K562 (cell line): ENCODE measurements at regions not wholly inside any gene's neighbourhood (a gene's known extent, or its start where the extent isn't known, plus 50 kb on each side); places are given as distances from the start of the nearest gene placed in this dataset.

Experiments
- CBFA2T2 ChIP-seq: fragments of 450-650 bp; conservative IDR thresholded peaks from 2 replicates; pipeline ENCODE4 v1.6.1; 2017; ENCODE audit warnings: mild to moderate bottlenecking
- DIDO1 ChIP-seq: fragments of 450-650 bp; IDR thresholded peaks from 2 replicates; pipeline ENCODE4 v1.6.1; 2016; ENCODE audit warnings: low read depth, missing biosample characterization, missing genetic modification characterization
- EP300 ChIP-seq: IDR thresholded peaks from 2 replicates; pipeline ENCODE4 v1.6.1; 2012; ENCODE audit warnings: low read length, improper control_type of control experiment
- ETS2 ChIP-seq: IDR thresholded peaks from 2 replicates; pipeline ENCODE4 v1.6.1; 2016; ENCODE audit warnings: borderline replicate concordance, missing genetic modification characterization, mild to moderate bottlenecking, moderate library complexity, missing compliant biosample characterization; ENCODE audit not compliant: poor library complexity, severe bottlenecking
- GTF2F1 ChIP-seq: IDR thresholded peaks from 2 replicates; pipeline ENCODE4 v1.6.1; 2011; ENCODE audit warnings: low read depth, low read length, improper control_type of control experiment
- NFYB ChIP-seq: IDR thresholded peaks from 2 replicates; pipeline ENCODE4 v1.6.1; 2011; ENCODE audit warnings: mild to moderate bottlenecking, moderate library complexity; ENCODE audit not compliant: insufficient read length; ENCODE audit errors: extremely low read depth
- RB1 ChIP-seq: fragments of 450-650 bp; IDR thresholded peaks from 2 replicates; pipeline ENCODE4 v1.6.1; 2017; ENCODE audit warnings: low read depth, mild to moderate bottlenecking
- RBBP5 ChIP-seq: fragments of 200-600 bp; sonication (generic); IDR thresholded peaks from 2 replicates; pipeline ENCODE4 v1.6.1; 2012; ENCODE audit warnings: borderline replicate concordance, mild to moderate bottlenecking, low read length, control low read depth, inconsistent platforms; ENCODE audit not compliant: insufficient read depth, poor library complexity, severe bottlenecking
- SETDB1 ChIP-seq: IDR thresholded peaks from one replicate; pipeline ENCODE4 v1.6.1; 2012; ENCODE audit warnings: low read length, control low read depth, inconsistent platforms
- SMARCA5 ChIP-seq: fragments of 450-650 bp; IDR thresholded peaks from 2 replicates; pipeline ENCODE4 v1.6.1; 2016
- ZNF644 ChIP-seq: fragments of 200-800 bp; sonication (Bioruptor generic); IDR thresholded peaks from 2 replicates; pipeline ENCODE4 v1.6.1; 2016; ENCODE audit warnings: low read depth, missing genetic modification characterization, missing compliant biosample characterization
- ZNF77 ChIP-seq: fragments of 250-450 bp; sonication (Bioruptor Pico); IDR thresholded peaks from 2 replicates; pipeline ENCODE4 v1.5.0; 2020
- ZNF780A ChIP-seq: fragments of 250-450 bp; sonication (Bioruptor Pico); IDR thresholded peaks from 2 replicates; pipeline ENCODE4 v1.5.0; 2021; ENCODE audit warnings: mild to moderate bottlenecking
- ZZZ3 ChIP-seq: fragments of 450-650 bp; IDR thresholded peaks from 2 replicates; pipeline ENCODE4 v1.6.1; 2016; ENCODE audit warnings: antibody characterized with exemption, mild to moderate bottlenecking, moderate library complexity
- TF ChIP-seq, protein P1 (sequence below), 2 experiments: IDR thresholded peaks in 1 of 2; conservative IDR thresholded peaks in 1 of 2; 2 replicates each; pipeline ENCODE4 v1.6.1; 2016; ENCODE audit warnings: low read depth in 2 of 2, mild to moderate bottlenecking in 1 of 2, missing compliant biosample characterization in 1 of 2, missing genetic modification characterization in 1 of 2, moderate library complexity in 1 of 2
- TF ChIP-seq, protein P2 (sequence below), 2 experiments: fragments of 450-650 bp in 1 of 2; sonication (generic) in 1 of 2; formaldehyde crosslinking; conservative IDR thresholded peaks; 2 replicates each; pipeline versions ENCODE4 v1.4.0 to v1.8.1; 2020 to 2022; ENCODE audit warnings: mild to moderate bottlenecking in 1 of 2, missing genetic modification reagents in 1 of 2
- TF ChIP-seq, protein P3 (sequence below): fragments of 250-450 bp; sonication (Bioruptor Pico); IDR thresholded peaks from 2 replicates; pipeline ENCODE4 v1.8.0; 2022; ENCODE audit warnings: inconsistent platforms, mild to moderate bottlenecking, moderate library complexity, borderline replicate concordance
- TF ChIP-seq, protein P4 (sequence below): fragments of 250-450 bp; sonication (Bioruptor Pico); IDR thresholded peaks from 2 replicates; pipeline ENCODE4 v1.5.0; 2020; ENCODE audit warnings: mild to moderate bottlenecking
- TF ChIP-seq, protein P5 (sequence below): fragments of 250-450 bp; sonication (Bioruptor Pico); IDR thresholded peaks from 2 replicates; pipeline ENCODE4 v1.4.0; 2020; ENCODE audit warnings: mild to moderate bottlenecking

DNA sequence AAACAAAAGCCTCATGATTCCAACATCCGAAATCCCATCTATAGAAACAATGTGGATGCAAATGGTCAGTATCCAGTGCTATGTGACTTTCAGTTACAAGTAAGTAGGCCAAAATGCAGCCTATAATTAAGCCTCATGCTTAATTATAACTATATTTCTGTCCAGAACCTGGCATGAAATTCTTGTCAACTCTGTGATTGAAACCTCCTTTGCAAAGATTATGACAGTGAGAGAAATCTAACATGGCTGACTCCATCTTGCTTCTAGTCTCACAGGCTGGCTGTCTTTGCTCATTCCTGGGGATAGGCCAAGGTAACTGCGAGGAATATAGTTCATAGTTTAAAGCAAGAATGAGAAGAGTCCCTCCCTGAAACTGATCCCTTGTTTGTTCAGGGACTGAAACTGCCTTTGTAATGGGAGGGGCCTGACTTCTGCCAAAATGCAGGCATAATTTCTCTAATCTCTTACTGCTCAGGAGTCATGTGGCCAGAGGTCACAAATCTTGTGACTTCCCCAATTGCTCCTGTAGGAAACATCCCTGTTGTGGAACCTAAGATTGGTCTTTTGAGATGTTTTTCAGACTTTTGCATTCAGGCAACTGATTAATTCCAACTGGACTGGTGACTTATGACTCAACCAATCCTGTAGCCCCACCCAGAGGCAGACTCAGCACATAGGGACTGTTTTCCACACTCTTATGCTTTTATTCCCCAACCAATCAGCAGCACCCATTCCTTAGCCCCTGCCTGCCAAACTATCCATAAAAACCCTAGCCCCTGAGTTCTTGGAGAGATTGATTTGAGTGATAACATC lies 84.5 kb upstream of the TLK1 start (continued):
- TF ChIP-seq, protein P1, sequence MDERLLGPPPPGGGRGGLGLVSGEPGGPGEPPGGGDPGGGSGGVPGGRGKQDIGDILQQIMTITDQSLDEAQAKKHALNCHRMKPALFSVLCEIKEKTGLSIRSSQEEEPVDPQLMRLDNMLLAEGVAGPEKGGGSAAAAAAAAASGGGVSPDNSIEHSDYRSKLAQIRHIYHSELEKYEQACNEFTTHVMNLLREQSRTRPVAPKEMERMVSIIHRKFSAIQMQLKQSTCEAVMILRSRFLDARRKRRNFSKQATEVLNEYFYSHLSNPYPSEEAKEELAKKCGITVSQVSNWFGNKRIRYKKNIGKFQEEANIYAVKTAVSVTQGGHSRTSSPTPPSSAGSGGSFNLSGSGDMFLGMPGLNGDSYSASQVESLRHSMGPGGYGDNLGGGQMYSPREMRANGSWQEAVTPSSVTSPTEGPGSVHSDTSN (CRISPR knock-in tag; IDR thresholded peaks at IDR 0.05; ENCODE audit: low read depth) = no peak
- TF ChIP-seq, protein P1 (tag; conservative IDR thresholded peaks at IDR 0.05; ENCODE audit: low read depth) = no peak; the same call in none of the 2 replicates
- TF ChIP-seq CBFA2T2 (peak; percentile 36; the same call in 1 of the 2 replicates), SETDB1 (no peak), ZNF77 (no peak), RBBP5 (no peak), RB1 (peak; percentile 55; the same call in 1 of the 2 replicates), SMARCA5 (no peak), DIDO1 (tag) (0 out of 2 replicates have a peak, but pooled peaks have one; percentile 38), ZNF780A (CRISPR knock-in tag) (no peak), ETS2 (tag) (peak; percentile 89), ZNF644 (tag) (0 out of 2 replicates have a peak, but pooled peaks have one; percentile 61), NFYB (no peak), GTF2F1 (no peak), EP300 (peak; percentile 72), ZZZ3 (no peak)
- TF ChIP-seq, protein P2, sequence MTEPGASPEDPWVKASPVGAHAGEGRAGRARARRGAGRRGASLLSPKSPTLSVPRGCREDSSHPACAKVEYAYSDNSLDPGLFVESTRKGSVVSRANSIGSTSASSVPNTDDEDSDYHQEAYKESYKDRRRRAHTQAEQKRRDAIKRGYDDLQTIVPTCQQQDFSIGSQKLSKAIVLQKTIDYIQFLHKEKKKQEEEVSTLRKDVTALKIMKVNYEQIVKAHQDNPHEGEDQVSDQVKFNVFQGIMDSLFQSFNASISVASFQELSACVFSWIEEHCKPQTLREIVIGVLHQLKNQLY (CRISPR knock-in tag; conservative IDR thresholded peaks at IDR 0.05) = no peak
- TF ChIP-seq, protein P3, sequence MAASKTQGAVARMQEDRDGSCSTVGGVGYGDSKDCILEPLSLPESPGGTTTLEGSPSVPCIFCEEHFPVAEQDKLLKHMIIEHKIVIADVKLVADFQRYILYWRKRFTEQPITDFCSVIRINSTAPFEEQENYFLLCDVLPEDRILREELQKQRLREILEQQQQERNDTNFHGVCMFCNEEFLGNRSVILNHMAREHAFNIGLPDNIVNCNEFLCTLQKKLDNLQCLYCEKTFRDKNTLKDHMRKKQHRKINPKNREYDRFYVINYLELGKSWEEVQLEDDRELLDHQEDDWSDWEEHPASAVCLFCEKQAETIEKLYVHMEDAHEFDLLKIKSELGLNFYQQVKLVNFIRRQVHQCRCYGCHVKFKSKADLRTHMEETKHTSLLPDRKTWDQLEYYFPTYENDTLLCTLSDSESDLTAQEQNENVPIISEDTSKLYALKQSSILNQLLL = no peak
- TF ChIP-seq, protein P4, sequence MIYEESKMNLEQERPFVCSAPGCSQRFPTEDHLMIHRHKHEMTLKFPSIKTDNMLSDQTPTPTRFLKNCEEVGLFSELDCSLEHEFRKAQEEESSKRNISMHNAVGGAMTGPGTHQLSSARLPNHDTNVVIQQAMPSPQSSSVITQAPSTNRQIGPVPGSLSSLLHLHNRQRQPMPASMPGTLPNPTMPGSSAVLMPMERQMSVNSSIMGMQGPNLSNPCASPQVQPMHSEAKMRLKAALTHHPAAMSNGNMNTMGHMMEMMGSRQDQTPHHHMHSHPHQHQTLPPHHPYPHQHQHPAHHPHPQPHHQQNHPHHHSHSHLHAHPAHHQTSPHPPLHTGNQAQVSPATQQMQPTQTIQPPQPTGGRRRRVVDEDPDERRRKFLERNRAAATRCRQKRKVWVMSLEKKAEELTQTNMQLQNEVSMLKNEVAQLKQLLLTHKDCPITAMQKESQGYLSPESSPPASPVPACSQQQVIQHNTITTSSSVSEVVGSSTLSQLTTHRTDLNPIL (CRISPR knock-in tag) = no peak
- TF ChIP-seq, protein P5, sequence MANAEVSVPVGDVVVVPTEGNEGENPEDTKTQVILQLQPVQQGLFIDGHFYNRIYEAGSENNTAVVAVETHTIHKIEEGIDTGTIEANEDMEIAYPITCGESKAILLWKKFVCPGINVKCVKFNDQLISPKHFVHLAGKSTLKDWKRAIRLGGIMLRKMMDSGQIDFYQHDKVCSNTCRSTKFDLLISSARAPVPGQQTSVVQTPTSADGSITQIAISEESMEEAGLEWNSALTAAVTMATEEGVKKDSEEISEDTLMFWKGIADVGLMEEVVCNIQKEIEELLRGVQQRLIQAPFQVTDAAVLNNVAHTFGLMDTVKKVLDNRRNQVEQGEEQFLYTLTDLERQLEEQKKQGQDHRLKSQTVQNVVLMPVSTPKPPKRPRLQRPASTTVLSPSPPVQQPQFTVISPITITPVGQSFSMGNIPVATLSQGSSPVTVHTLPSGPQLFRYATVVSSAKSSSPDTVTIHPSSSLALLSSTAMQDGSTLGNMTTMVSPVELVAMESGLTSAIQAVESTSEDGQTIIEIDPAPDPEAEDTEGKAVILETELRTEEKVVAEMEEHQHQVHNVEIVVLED = no peak
